A549 (cell line): ENCODE measurements at regions not wholly inside any gene's neighbourhood (a gene's known extent, or its start where the extent isn't known, plus 50 kb on each side); places are given as distances from the start of the nearest gene placed in this dataset.

Experiments used
- CTCF ChIP-seq: fragments of >200 bp; sonication (Bioruptor Twin); formaldehyde crosslinking; IDR thresholded peaks from 3 replicates; pipeline ENCODE4 v1.5.1; 2016
- HDAC2 ChIP-seq: fragments of 200-600 bp; sonication (generic); IDR thresholded peaks from 2 replicates; pipeline ENCODE4 v1.6.1; 2016
- JUNB ChIP-seq: fragments of >200 bp; sonication (Bioruptor Twin); formaldehyde crosslinking; IDR thresholded peaks from 2 replicates; pipeline ENCODE4 v1.6.1; 2016
- POLR2A ChIP-seq: IDR thresholded peaks from 2 replicates; pipeline ENCODE4 v1.6.1; 2012; ENCODE audit warnings: mild to moderate bottlenecking, low read length
- POLR2AphosphoS2 ChIP-seq: conservative IDR thresholded peaks from 2 replicates; pipeline ENCODE4 v1.6.1; 2012; ENCODE audit warnings: low read length, improper control_type of control experiment, inconsistent platforms
- RAD21 ChIP-seq, 2 experiments: fragments of >200 bp in 1 of 2; sonication (Bioruptor Twin) in 1 of 2; formaldehyde crosslinking in 1 of 2; IDR thresholded peaks in 1 of 2; conservative IDR thresholded peaks in 1 of 2; 2 replicates in 1 of 2; 3 replicates in 1 of 2; pipeline ENCODE4 v1.6.1; 2012 to 2018; ENCODE audit warnings: inconsistent platforms in 1 of 2
- ZFP36 ChIP-seq: fragments of 450-650 bp; IDR thresholded peaks from 2 replicates; pipeline ENCODE4 v1.6.1; 2014; ENCODE audit warnings: borderline replicate concordance; ENCODE audit not compliant: partially characterized antibody

- TF ChIP-seq CTCF (no peak), ZFP36 (no peak), POLR2AphosphoS2 (no peak), RAD21 (conservative IDR thresholded peaks at IDR 0.05 in 1 of 2, IDR thresholded peaks at IDR 0.05 in 1 of 2) (no peak), JUNB (no peak), HDAC2 (no peak), POLR2A (no peak)
Observed at GRCh38 chr14:36455241-36455627, 64.8 kb downstream of the NKX2-1 start.
